Spleen (tissue), 11 donors: ENCODE measurements at regions not wholly inside any gene's neighbourhood (a gene's known extent, or its start where the extent isn't known, plus 50 kb on each side); places are given as distances from the start of the nearest gene placed in this dataset.

ENCODE experiments used
- DNase-seq: peaks from one replicate; pipeline ENCODE4 v3.0.0-alpha.2; 2020
- H3K27ac ChIP-seq, 8 donors: fragments of 200-600 bp; sonication (generic) in 7 of 8; 1 replicate in 4 of 8; 2 replicates in 4 of 8; pipeline versions ENCODE4 v1.5.0 to v1.8.0; 2016 to 2021; ENCODE audit warnings: inconsistent platforms in 4 of 8, mild to moderate bottlenecking in 4 of 8, moderate library complexity in 1 of 8
- H3K27me3 ChIP-seq, 7 donors: fragments of 200-600 bp; sonication (generic) in 6 of 7; replicated peaks in 1 of 7; 1 replicate in 4 of 7; 2 replicates in 3 of 7; pipeline versions ENCODE4 v1.5.0 to v1.8.0; 2016 to 2021; ENCODE audit warnings: inconsistent platforms in 3 of 7, mild to moderate bottlenecking in 1 of 7
- H3K36me3 ChIP-seq, 6 donors: fragments of 200-600 bp; sonication (generic) in 5 of 6; 1 replicate in 4 of 6; 2 replicates in 2 of 6; pipeline versions ENCODE4 v1.5.0 to v1.8.0; 2016 to 2021; ENCODE audit warnings: inconsistent platforms in 2 of 6
- H3K4me1 ChIP-seq, 6 donors: fragments of 200-600 bp; sonication (generic) in 5 of 6; 1 replicate in 3 of 6; 2 replicates in 3 of 6; pipeline versions ENCODE4 v1.5.0 to v1.8.0; 2016 to 2021; ENCODE audit warnings: inconsistent platforms in 3 of 6
- H3K4me3 ChIP-seq, 8 donors: fragments of 200-600 bp; sonication (generic) in 7 of 8; 1 replicate in 4 of 8; 2 replicates in 4 of 8; pipeline versions ENCODE4 v1.5.0 to v1.8.0; 2016 to 2021; ENCODE audit warnings: inconsistent platforms in 4 of 8, mild to moderate bottlenecking in 4 of 8, moderate library complexity in 2 of 8
- H3K9me3 ChIP-seq, 8 donors: fragments of 200-600 bp; sonication (generic) in 7 of 8; 1 replicate in 4 of 8; 2 replicates in 4 of 8; pipeline versions ENCODE4 v1.5.0 to v1.8.0; 2016 to 2021; ENCODE audit warnings: inconsistent platforms in 4 of 8
- CTCF ChIP-seq, 11 experiments: fragments of 200-600 bp in 7 of 11; fragments of 450-650 bp in 4 of 11; sonication (generic) in 4 of 11; IDR thresholded peaks in 8 of 11; conservative IDR thresholded peaks in 3 of 11; 1 replicate in 7 of 11; 2 replicates in 4 of 11; pipeline versions ENCODE4 v1.4.0 to v1.8.0; 2016 to 2021; ENCODE audit warnings: antibody characterized with exemption in 11 of 11, inconsistent platforms in 4 of 11, mild to moderate bottlenecking in 1 of 11
- POLR2A ChIP-seq, 3 donors: fragments of 450-650 bp; IDR thresholded peaks; one replicate each; pipeline ENCODE4 v1.5.1; 2017; ENCODE audit warnings: antibody characterized with exemption in 3 of 3, mild to moderate bottlenecking in 1 of 3
- POLR2AphosphoS5 ChIP-seq, 3 donors: sonication (generic); formaldehyde crosslinking; IDR thresholded peaks; one replicate each; pipeline ENCODE4 v1.5.1; 2017; ENCODE audit warnings: antibody characterized with exemption in 3 of 3
- WGBS, 5 donors: extraction: QIAGEN DNeasy Blood & Tissue Kit in 3 of 5; methylation state at CpG; one replicate each; pipeline versions ENCODE4 v1.1.5 to v1.1.7; 2013 to 2018; 5-methylcytosine and 5-hydroxymethylcytosine counted together
- intact Hi-C: fragments of 100-400 bp; cut with DNase I; formaldehyde crosslinking; loops from one replicate; pipeline ENCODE4 v1.15.0; 2023; ENCODE audit warnings: low total_unique reads
- donor health status: healthy with polysubstance abuse.
- donor health status: DM: no; HTN: no; CAD: no; lungs with moderate emphysema.
- donor health status: DM: no; HTN: no; CAD: no.
- donor health status: Bipolar disorder and iron deficiency.
- donor health status: healthy.
- donor health status: DM: no; HTN: no; CAD: no.
- donor health status: DM: yes; HTN: yes; CAD: no.

- TF ChIP-seq CTCF (IDR thresholded peaks at IDR 0.05 in 8 of 11, conservative IDR thresholded peaks at IDR 0.05 in 3 of 11) = no peak
- no peak for TF ChIP-seq POLR2AphosphoS5 (IDR thresholded peaks at IDR 0.05)
- no peak for TF ChIP-seq POLR2A (IDR thresholded peaks at IDR 0.05)
- no peak for DNase-seq
- no peaks in the 10 kb centered on the region for H3K9me3 ChIP-seq
- intact Hi-C loops = no loop called here
- H3K4me1 ChIP-seq = no peaks in the 10 kb centered on the region
- no peaks in the 10 kb centered on the region for H3K27me3 ChIP-seq
- H3K36me3 ChIP-seq = no peaks in the 10 kb centered on the region
- H3K27ac ChIP-seq = no peak overlapping the region
- no peak overlapping the region for H3K4me3 ChIP-seq
- WGBS, 5 donors = 77 to 91% (median 88%) methylated on average over 3 of the region's 3 CpGs
Observed at GRCh38 chrX:98481636-98482035, 1597.9 kb downstream of the RPA4 start.

GRCh38 chrX:98490670-98491069 is 1607.0 kb downstream of the RPA4 start:
- no peak overlapping the region for H3K27ac ChIP-seq
- no peaks in the 10 kb centered on the region for H3K27me3 ChIP-seq
- no peak for TF ChIP-seq CTCF (IDR thresholded peaks at IDR 0.05 in 8 of 11, conservative IDR thresholded peaks at IDR 0.05 in 3 of 11)
- TF ChIP-seq POLR2A (IDR thresholded peaks at IDR 0.05) = no peak
- no peak for TF ChIP-seq POLR2AphosphoS5 (IDR thresholded peaks at IDR 0.05)
- 50 to 91% (median 77%) methylated on average over 1 of the region's 1 CpG for WGBS, 5 donors
- intact Hi-C loops = no loop called here
- no peaks in the 10 kb centered on the region for H3K9me3 ChIP-seq
- H3K36me3 ChIP-seq = no peaks in the 10 kb centered on the region
- no peak overlapping the region for H3K4me3 ChIP-seq
- H3K4me1 ChIP-seq = no peaks in the 10 kb centered on the region
- no peak for DNase-seq

- intact Hi-C loops = no loop called here
- 29 to 38% (median 35%) methylated on average over 2 of the region's 2 CpGs for WGBS, 5 donors
- Histone ChIP-seq H3K36me3 (no peaks in the 10 kb centered on the region), H3K27ac (no peak overlapping the region), H3K4me1 (no peaks in the 10 kb centered on the region), H3K9me3 (no peaks in the 10 kb centered on the region), H3K27me3 (no peaks in the 10 kb centered on the region), H3K4me3 (no peak overlapping the region)
- DNase-seq = no peak
- TF ChIP-seq POLR2A (IDR thresholded peaks at IDR 0.05) (no peak), CTCF (IDR thresholded peaks at IDR 0.05 in 8 of 11, conservative IDR thresholded peaks at IDR 0.05 in 3 of 11) (no peak), POLR2AphosphoS5 (IDR thresholded peaks at IDR 0.05) (no peak)
Observed at GRCh38 chrX:98501426-98501825, 1617.7 kb downstream of the RPA4 start.

DNA sequence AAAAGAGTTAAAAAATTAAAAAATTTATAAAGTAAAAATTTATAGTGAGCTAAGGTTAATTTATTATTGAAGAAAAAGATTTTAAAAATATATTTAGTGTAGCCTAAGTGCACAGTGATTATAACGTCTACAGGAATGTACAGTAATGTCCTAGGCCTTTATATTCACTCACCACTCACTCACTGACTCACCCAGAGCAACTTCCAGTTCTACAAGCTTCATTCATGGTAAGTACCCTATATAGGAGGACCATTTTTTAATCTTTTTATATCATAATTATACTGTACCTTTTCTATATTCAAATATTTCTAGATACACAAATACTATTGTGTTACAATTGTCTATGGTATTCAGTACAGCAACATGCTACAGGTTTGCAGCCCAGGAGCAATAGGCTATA is 1623.2 kb downstream of the RPA4 start:
- no peak overlapping the region for H3K27ac ChIP-seq
- intact Hi-C loops = no loop called here
- no peaks in the 10 kb centered on the region for H3K27me3 ChIP-seq
- no peaks in the 10 kb centered on the region for H3K36me3 ChIP-seq
- no peaks in the 10 kb centered on the region for H3K4me1 ChIP-seq
- no peaks in the 10 kb centered on the region for H3K9me3 ChIP-seq
- no peak for DNase-seq
- TF ChIP-seq POLR2A (IDR thresholded peaks at IDR 0.05) = no peak
- no peak for TF ChIP-seq CTCF (IDR thresholded peaks at IDR 0.05 in 8 of 11, conservative IDR thresholded peaks at IDR 0.05 in 3 of 11)
- TF ChIP-seq POLR2AphosphoS5 (IDR thresholded peaks at IDR 0.05) = no peak
- 63 to 82% (median 68%) methylated on average over 1 of the region's 1 CpG for WGBS, 5 donors
- H3K4me3 ChIP-seq = no peak overlapping the region
